Raji (cell line): ENCODE measurements at regions not wholly inside any gene's neighbourhood (a gene's known extent, or its start where the extent isn't known, plus 50 kb on each side); places are given as distances from the start of the nearest gene placed in this dataset.
A peak's percentile ranks its signal among the peaks of the same experiment; 100 is the strongest.

Experiments used
- POLR2A ChIP-seq: IDR thresholded peaks from 2 replicates; pipeline ENCODE4 v1.6.1; 2011; ENCODE audit warnings: low read depth, low read length, control low read depth; ENCODE audit not compliant: insufficient read depth

GRCh38 chr15:26091184-26091583 is 228.1 kb upstream of the ATP10A start:
- no peak for TF ChIP-seq POLR2A

- no peak for TF ChIP-seq POLR2A
These were observed 224.8 kb upstream of the ATP10A start for GRCh38 chr15:26087881-26088280.

GRCh38 chr15:26087395-26087794 is 224.3 kb upstream of the ATP10A start:
- no peak for TF ChIP-seq POLR2A

GRCh38 chr15:26084771-26085170 is 221.6 kb upstream of the ATP10A start:
- TF ChIP-seq POLR2A, result no peak

- no peak for TF ChIP-seq POLR2A
These were observed 220.8 kb upstream of the ATP10A start for GRCh38 chr15:26083896-26084295.

- no peak for TF ChIP-seq POLR2A
These were observed 220.3 kb upstream of the ATP10A start for GRCh38 chr15:26083457-26083856.

- TF ChIP-seq POLR2A, result peak; percentile 74
These were observed 219.3 kb upstream of the ATP10A start for GRCh38 chr15:26082221-26083109.

- TF ChIP-seq POLR2A, result no peak
These were observed 218.7 kb upstream of the ATP10A start for GRCh38 chr15:26081758-26082220.

GRCh38 chr15:26075770-26076169 is 212.6 kb upstream of the ATP10A start:
- no peak for TF ChIP-seq POLR2A

- TF ChIP-seq POLR2A, result no peak
These were observed 210.6 kb upstream of the ATP10A start for GRCh38 chr15:26073430-26074333.

GRCh38 chr15:26070095-26070532 is 207.0 kb upstream of the ATP10A start:
- no peak for TF ChIP-seq POLR2A

GRCh38 chr15:26069231-26069641 is 206.1 kb upstream of the ATP10A start:
- no peak for TF ChIP-seq POLR2A

GRCh38 chr15:26066896-26067295 is 203.8 kb upstream of the ATP10A start:
- no peak for TF ChIP-seq POLR2A

GRCh38 chr15:26065723-26066122 is 202.6 kb upstream of the ATP10A start:
- no peak for TF ChIP-seq POLR2A

GRCh38 chr15:26061248-26061647 is 198.1 kb upstream of the ATP10A start:
- TF ChIP-seq POLR2A, result no peak
